Activated CD8-positive, alpha-beta memory T cell treated with anti-CD3 and anti-CD28 coated beads, Interleukin-2, amount 50 U/mL, for 4 hours (primary cell): ENCODE measurements at regions not wholly inside any gene's neighbourhood (a gene's known extent, or its start where the extent isn't known, plus 50 kb on each side); places are given as distances from the start of the nearest gene placed in this dataset.
"Not testable (repeated sequence)": the region's sequence is repeated elsewhere in the genome, so short reads cannot be mapped to it uniquely, and the experiment has no call there.

Experiments used
- DNase-seq: peaks from one replicate; pipeline ENCODE4 v3.0.0-alpha.2; 2020

DNA sequence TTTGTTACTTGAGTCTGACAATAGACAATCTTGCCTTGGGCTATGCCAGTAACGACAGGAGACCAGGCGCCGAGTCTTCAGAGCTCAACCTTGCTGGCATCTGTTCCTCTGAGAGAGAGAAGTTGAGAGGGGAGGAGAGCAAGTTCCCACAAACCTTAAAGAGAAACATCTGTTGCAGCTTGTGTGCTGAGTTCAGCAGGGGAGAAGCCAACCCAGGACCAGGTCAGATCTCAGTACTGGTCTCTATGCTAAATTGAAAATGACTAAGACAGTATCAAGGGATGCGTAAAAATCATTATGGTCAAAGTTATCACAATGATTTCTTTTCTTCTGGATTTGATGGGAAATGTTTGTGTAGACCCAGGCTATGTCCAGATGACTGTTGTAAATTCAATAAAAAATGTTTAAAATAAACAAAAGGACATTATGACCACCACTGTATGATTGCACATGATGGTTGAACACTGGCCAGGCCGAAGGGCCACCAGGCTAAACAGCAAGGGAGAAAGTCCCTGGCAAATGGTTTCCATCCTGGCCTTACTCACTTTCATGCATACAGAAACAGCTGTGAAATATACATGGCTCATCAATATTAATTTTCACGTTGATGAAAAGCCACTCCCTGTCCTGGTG lies 100.3 kb upstream of the PMAIP1 start:
- DNase-seq, result no peak

DNA sequence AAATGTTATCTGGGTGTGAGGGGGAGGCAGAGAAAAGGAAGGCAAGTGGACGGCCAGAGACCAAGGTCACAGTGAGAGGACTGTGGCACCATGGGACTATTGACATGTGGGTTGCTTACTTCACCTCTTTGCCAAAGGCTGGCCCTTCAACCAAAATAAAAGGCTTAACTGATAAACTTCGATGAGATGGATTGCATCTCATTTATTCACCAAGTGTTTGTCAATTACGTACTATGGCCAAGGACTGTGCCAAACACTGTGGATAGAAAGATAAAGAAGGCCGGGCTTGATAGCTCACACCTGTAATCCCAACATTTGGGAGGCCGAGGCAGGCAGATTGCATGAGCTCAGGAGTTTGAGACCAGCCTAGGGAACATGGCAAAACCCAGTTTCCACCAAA lies 98.7 kb upstream of the CCBE1 start:
- DNase-seq, result no peak

DNA sequence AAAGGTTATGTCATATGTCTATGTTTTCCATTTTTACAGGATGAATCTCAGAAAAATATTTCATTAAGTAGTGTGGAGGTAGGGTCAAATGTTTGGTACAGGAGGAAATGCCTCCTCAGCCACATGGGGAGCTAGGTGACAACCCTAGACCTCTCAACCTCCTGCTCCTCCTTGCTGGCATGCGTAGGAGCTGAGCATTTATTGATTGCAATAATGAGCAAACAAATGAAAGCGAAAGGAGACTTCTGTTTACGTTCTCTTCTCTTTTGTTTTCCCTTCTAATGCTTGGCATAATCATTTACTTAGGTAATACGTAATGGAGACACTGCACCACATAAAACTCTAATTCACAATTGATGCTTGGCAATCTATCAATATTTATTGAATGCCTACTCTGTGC lies 95.1 kb upstream of the CCBE1 start:
- DNase-seq, result no peak

DNA sequence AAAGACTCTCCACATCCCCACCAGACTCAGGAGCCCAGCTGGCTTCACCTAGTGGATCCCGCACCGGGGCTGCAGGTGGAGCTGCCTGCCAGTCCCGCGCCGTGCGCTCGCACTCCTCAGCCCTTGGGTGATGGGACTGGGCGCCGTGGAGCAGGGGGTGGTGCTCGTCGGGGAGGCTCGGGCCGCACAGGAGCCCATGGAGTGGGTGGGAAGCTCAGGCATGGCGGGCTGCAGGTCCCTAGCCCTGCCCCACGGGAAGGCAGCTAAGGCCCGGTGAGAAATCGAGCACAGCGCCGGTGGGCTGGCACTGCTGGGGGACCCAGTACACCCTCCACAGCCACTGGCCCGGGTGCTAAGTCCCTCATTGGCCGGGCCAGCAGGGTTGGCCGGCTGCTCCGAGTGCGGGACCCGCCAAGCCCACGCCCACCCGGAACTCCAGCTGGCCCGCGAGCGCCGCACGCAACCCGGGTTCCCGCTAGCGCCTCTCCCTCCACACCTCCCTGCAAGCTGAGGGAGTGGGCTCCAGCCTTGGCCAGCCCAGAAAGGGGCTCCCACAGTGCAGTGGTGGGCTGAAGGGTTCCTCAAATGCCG lies 93.2 kb upstream of the CCBE1 start:
- DNase-seq, result not testable (repeated sequence)

DNA sequence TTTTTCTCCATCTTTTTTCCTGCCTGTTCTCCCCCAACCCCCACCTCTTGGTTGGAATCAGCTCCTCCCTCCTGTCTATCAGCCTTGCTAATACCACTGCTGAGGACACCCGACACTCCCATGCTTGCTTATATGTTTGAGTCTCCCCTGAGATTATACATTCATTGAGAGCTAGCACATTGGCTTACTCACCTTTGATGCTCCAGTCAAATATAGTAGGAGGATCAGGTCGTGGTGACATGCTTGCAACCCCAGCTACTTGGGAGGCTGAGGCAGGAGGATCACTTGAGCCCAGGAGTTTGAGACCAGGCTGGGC lies 91.5 kb upstream of the CCBE1 start:
- DNase-seq, result no peak

DNA sequence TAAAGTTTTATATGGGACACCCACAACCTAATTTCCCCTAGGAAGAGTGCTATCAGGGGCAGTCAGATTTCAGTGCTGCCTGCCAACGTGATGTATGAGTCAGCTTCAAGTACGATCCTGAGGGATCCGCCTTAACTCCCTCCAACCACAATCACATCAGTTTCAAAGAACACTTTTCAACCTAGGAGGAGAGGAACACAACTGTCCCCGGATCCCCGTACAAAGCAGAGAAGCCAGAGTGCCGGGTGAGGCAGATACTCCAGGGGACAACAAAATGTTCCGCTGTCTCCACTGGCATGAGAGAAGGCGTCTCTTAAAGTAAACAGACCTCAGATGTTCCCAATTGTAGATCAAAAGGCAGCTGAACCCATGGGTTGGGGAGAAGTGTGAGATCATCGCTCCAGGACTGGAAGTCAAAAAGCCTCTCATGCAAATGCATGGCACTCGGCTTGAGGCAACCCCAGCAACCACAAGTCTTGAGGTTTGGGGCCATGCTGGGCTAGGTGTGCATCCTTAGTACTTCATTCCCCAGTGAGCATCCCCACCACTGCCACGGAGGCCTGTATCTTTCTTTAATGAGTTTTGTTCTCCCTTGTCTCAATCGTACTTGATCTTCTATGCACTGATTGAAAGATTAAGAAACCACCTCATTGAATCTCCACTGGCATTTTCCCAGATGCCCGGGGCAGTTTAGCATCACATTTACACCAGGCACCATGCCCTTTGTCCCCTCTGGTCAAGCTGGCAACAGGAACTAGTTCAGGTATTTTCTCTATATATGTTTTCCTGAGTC lies 91.0 kb upstream of the CCBE1 start:
- DNase-seq, result no peak

DNA sequence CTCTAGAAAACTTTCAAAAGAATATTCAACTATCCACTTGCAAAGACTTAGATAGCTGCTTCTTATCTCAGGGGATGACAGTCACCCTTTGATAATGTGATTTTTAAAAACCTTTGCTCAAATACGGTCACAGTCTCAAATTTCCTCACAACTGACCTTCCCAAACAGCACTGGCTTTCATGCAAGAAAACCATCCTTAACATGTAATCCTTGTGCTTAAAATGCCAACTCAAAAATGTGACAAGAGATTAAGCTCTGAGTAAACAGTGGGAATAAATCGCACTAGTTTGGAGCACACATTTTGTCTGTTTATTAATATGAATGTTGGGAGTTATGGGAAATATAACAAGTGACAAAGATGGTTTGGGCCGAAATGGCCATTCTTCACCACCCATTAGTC lies 87.5 kb upstream of the CCBE1 start:
- no peak for DNase-seq

DNA sequence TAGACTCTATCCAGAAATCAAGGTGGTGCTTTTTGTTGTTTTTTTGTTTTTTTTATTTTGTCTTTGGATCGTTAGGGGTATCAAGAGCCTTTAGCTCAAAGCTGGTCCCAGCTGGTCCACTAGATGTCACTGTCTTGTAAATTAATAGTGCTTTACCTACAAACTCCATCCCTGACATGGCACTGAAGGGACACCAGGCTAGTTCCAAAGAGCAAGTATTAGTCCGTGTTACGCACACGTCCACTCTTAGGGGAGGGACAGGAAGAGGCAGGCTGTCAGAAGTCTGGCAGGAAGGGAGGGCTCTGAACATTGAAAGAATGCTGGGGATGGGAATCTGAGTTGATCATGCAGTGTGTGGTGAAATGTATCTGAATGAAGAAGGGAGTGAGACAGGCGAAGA lies 85.9 kb upstream of the CCBE1 start:
- DNase-seq, result no peak

DNA sequence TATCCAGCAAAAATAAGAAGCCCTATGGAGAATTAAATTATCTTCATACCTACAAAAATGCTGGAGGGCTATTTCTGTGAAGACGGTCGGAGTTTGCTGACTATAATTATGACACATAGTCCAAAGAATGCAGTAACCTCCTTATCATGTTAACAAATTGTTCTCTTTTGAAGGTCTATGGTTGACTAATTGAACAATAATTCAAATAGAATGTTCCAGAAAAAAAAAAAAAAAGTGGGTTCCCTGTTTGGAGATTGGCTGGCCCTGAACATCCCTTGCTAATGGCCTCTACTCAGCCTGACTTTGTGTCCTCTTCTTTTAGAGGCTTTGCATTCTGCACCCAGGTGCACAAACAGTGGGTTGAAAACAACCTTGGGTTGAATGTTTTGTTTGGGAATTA lies 82.8 kb upstream of the CCBE1 start:
- DNase-seq, result no peak

DNA sequence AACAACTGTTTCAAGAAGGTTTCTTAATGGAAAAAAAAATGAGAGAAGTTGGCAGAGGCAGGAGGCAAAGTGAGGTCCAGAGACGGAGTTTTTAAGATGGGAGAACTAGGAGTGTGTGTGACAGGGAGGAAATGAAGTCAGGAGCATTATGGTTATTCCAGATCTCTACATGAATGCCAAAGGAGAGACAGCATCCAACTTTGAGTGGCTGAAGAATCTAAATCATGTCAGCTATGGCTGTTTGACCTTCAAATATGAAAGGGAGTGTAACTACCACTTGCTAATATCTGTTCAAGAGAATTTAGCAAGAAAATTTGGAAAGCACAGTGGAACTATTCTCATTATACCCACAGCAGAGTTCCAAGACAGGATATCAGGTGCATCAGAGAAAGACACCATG lies 81.2 kb upstream of the CCBE1 start:
- DNase-seq, result no peak

DNA sequence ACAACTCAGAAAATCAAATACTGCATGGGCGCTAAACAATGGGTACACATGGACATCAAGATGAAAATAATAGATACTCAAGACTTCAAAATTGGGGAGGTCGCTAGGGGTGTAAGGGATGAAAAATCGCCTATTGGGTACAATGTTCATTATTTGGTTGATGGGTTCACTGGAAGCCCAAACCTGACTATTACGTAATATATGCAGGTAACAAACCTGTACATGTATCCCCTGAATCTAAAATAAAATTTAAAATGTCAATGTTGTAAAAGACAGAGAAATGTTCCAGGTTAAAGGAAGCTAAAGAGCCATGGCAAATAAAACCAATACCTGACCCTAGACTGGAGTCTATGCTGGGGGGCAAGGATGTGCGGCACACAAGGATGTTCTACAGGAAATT lies 80.4 kb upstream of the CCBE1 start:
- no peak for DNase-seq

DNA sequence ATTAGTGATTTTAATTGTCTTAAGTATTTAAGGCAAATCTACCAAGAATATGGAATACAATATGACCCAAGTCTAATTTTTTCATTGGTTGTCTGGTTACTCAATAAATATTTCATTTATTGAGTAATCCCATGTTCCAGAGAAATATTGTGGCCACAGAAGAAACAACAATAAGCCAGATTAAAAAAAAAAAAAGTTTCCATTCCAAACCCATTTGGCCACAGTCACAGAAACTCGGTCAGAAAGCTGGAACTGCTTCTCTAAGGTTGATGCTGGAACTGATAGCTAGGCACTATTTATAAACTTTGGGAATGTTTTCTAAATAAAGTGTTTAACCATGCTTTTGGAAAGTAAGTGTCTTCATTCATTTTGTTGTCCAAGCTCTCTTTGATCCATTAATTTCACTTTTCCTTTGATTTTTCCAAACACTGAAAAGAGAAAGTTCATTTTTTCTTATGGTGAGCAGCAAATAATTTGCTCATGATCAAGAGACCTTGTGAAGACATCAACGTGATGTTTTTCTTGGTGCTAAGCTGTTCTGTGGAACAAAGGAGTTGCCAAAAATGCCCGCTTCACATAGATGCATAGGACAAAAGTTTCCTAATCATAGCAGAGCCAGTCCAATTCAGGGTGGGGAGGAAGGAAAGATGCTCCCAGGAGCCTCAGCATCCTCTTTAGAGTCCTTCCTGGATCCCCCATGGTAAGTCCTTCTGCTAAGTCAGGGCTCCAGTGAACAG lies 72.1 kb upstream of the CCBE1 start:
- DNase-seq, result no peak

DNA sequence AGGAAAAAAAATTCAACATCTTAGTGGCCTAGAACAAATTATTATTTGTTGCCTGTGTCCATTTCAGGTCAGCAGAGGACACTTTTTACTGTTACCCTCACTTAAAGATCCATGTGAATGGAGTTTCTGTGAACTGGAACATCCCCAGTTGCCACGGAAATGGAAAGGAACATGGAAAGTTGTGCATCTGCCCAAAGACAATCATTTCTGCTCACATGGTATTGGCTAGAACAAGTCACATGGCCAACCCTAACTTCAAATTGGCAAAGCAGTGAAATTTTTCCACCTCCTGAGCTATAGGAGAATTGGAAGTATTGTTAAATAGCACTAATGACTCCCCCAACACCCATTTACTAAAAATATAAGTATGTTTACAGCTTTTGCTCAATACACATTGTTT lies 71.2 kb upstream of the CCBE1 start:
- DNase-seq, result no peak

DNA sequence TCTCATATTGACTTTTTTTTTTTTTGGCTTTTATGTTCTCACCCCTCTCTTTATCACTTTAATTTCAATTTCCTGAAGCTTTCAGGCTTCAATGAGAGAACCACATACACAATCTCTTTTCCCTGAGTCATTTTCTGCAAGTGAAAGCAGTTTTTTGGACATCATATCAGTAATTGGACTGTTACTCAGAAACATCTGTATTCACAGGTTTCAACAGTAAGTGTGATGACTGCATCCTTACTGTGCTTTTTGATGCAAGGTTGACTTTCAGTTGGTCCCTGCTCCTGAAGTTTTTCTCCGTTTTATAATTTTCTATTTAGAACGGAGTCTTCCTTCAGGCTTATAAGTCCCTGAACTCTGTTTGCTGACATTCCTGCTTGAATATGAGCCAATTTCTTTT lies 70.5 kb upstream of the CCBE1 start:
- no peak for DNase-seq

DNA sequence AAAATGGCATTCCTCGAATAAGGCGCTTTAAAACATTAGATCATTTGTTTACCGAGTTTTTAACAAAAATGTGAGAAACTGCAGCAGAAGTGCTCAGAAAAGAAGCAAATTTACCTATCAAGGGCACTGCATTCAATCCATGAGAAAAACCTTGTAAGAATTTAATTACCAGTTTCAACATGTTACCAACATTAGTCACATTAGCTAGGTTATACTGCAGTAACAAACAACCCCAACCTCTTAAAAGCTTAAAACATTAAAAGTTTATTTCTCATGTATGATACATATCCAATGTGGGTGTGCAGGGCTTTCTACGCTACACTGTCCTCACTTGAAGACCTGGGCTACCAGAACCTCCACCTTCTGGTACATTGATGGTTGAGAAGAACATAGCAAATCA lies 68.1 kb upstream of the CCBE1 start:
- no peak for DNase-seq

DNA sequence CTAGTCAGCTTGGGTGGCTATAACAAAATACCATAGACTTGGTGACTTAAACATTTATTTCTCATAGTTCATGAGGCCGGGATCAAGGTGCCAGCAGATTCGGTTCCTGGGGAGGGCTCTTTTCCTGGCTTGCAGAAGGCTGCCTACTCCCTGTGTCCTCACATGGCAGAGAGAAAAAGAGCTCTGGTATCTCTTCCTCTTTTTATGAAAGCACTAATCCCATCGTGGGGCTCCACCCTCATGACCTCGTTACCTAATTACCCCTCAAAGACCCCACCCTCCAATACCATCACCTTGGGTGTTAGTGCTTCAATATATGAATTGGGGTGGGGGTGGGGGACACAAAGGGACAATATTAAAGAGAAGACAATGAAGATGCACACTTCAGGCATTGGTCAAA lies 67.1 kb upstream of the CCBE1 start:
- DNase-seq, result no peak

DNA sequence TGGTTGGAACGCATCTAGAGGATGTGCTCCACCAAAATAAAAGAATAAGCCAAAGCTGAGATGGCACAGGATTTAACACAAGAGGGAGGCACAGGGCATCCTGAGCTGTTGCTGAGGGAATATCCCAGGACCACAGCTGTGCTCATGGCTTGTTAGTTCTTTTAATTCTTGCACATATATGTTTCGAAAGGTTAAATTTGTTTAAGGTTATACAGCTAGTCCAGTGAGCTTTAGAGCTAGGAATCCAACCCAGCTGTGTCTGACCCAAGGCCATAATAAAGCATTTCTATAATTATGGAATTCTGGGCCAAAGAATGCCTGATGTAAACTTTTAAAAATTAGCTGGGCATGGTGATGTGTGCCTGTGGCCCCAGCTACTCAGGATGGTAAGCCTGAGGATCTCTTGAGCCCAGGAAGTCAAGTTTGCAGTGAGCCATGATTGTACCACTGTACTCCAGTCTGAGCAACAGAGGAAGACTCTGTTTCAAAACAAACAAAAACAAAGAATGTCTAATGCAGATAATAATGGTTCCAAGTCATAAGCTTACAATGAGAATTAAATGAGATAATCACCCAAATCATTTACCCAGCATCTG lies 66.4 kb upstream of the CCBE1 start:
- no peak for DNase-seq

DNA sequence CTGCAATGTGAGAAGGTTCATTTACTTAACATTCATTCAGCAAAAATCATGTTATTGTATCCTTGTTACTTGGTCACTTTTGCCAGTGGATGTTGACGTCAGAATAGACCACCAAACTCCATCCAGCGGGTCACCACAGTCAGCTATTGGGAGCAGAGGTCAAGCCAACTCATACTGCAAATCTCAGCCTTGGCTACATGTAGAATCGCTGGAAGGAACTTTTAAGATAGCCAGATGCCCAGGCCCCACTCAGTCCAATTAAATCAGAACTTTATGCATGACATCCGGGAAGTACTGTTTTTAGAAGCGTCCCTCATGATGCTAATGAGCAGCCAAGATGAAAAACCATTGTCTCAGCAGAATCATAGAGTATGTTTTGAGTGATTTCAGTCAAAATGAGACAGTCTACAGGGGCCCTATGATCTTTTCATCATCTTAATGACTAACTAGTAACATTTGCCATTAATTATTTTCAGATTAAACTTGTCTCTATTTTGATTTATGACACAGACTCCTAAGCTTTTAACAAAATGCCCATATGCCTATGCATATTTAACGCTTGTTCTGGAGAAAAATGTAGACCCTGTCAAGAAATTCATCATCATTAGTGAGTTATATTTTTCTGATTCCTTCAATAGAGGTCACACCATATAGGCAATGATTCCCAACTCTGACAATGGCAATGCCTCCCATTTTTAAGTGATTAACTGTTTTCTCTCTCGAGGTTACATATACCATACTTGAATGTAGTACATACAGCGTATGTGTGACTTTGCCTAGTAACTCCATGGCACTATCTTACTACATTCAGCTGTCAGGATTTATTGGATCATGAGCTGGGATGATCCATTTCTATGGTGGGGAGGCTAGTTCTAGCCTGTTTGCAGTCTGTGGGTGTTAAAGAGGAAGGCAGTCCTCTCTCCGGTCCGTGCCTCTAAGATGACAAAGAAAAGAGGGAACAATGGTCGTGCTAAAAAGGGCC lies 63.7 kb upstream of the CCBE1 start:
- no peak for DNase-seq

DNA sequence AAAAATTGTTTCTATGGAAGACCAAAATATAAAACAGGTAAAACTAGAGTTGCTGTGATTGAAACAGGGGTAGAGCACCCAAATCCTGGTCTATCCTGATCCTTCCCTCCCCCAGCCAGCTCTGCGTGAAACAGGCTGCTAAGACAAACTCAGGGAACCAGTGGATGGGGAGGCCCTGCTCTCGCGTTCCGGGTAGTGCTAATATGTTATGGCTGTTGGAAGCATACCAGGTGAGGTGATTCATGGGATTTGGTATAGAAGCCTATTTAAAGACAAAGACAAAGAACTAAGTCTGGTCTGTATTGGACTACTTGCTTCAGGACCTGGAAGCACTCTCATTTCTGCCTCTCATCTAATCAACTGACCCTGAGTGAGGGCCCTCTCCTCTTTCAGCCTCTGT lies 63.0 kb upstream of the CCBE1 start:
- DNase-seq, result no peak

DNA sequence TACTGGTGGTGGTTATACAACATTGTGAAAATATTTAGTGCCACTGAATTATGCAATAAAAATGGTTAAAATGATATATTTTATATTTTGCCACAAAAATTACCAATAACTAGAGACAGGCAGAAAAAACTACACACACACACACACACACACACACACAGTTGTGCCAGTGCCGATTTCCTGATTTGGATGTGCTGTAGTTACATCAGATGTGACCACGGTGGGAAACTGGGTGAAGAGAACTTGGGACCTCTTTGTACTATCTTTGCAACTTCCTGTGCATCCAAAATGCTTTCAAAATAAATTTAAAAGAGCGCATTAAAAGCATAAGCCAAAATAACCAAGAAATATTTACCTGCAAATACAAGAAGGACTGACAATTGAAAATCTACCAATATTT lies 61.6 kb upstream of the CCBE1 start:
- DNase-seq, result no peak

DNA sequence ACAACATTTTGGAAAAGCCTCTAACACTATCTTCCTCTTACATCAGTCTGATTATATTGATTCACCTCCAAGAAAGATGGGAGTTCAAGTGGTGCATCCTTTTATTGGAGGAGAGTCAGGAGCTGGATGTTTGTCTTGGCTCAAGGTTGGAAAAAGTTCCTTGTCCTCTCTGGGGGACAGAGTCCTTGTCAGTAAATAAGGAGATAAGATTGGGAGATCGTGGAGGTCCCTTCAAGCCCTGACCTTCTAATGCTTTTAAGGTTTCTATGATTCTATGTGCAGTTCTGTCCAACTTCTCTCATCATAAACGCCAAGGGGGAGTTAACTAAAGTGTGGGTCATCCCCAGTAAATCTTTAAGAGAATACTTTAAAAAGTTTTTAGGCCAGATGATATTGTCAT lies 60.9 kb upstream of the CCBE1 start:
- no peak for DNase-seq

DNA sequence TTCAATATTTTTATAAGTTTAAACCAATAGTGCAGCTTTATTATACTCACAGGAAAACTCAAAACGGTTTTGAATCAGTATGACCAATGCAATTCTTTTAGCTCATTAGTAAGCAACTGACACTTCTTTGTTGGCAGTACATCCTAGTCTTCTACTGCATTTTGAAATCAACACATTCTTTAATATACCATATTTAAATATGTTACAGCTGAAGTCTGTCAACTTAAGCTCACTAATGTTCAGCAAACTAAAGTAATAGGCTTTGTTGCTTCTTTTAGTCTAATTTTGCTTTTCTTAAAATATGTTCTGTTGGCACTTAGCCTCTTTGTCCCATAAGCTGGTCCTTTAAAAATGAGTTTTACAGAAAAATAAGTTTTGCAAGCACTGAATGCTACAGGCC lies 55.4 kb upstream of the CCBE1 start:
- no peak for DNase-seq
